NCI-H226 (cell line): ENCODE measurements at regions not wholly inside any gene's neighbourhood (a gene's known extent, or its start where the extent isn't known, plus 50 kb on each side); places are given as distances from the start of the nearest gene placed in this dataset.

ENCODE experiments used
- DNase-seq: peaks from one replicate; pipeline ENCODE4 v3.0.0-alpha.2; 2015

- DNase-seq: no peak
Observed at GRCh38 chr16:66289051-66289680, 77.3 kb upstream of the CDH5 start.

GRCh38 chr16:66287926-66288325 is 78.6 kb upstream of the CDH5 start:
- DNase-seq: no peak

GRCh38 chr16:66287416-66287815 is 79.1 kb upstream of the CDH5 start:
- no peak for DNase-seq

GRCh38 chr16:66286527-66286926 is 80.0 kb upstream of the CDH5 start:
- DNase-seq: no peak

GRCh38 chr16:66278604-66279262 is 87.8 kb upstream of the CDH5 start:
- no peak for DNase-seq

- peak; percentile 88 for DNase-seq
Observed at GRCh38 chr16:66278111-66278531, 88.4 kb upstream of the CDH5 start.

- DNase-seq: no peak
Observed at GRCh38 chr16:66277311-66278070, 89.0 kb upstream of the CDH5 start.

- peak; percentile 63 for DNase-seq
Observed at GRCh38 chr16:66275775-66276428, 90.6 kb upstream of the CDH5 start.

GRCh38 chr16:66274335-66275110 is 92.0 kb upstream of the CDH5 start:
- no peak for DNase-seq

- peak; percentile 45 for DNase-seq
Observed at GRCh38 chr16:66273644-66274334, 92.7 kb upstream of the CDH5 start.

GRCh38 chr16:66273053-66273452 is 93.4 kb upstream of the CDH5 start:
- DNase-seq: no peak

- no peak for DNase-seq
Observed at GRCh38 chr16:66272461-66272860, 94.0 kb upstream of the CDH5 start.

- DNase-seq: no peak
Observed at GRCh38 chr16:66271074-66272060, 95.1 kb upstream of the CDH5 start.

- peak; percentile 60 for DNase-seq
Observed at GRCh38 chr16:66270333-66270927, 96.1 kb upstream of the CDH5 start.

GRCh38 chr16:66269617-66270332 is 96.7 kb upstream of the CDH5 start:
- DNase-seq: no peak

- DNase-seq: no peak
Observed at GRCh38 chr16:66267292-66268014, 99.0 kb upstream of the CDH5 start.

- DNase-seq: no peak
Observed at GRCh38 chr16:66266436-66267291, 99.8 kb upstream of the CDH5 start.

- no peak for DNase-seq
Observed at GRCh38 chr16:66265556-66266141, 100.8 kb upstream of the CDH5 start.
